CD4-positive, alpha-beta T cell treated with Interleukin-6 for 4 hours (primary cell): ENCODE measurements at regions not wholly inside any gene's neighbourhood (a gene's known extent, or its start where the extent isn't known, plus 50 kb on each side); places are given as distances from the start of the nearest gene placed in this dataset.
"Not testable (repeated sequence)": the region's sequence is repeated elsewhere in the genome, so short reads cannot be mapped to it uniquely, and the experiment has no call there.

ENCODE experiments used
- DNase-seq: peaks from one replicate; pipeline ENCODE4 v3.0.0-alpha.2; 2020; ENCODE audit warnings: mixed read lengths

- DNase-seq = not testable (repeated sequence)
Measured at GRCh38 chr3:16077681-16078080, 96.8 kb upstream of the GALNT15 start.

GRCh38 chr3:16079519-16079918 is 95.0 kb upstream of the GALNT15 start:
- no peak for DNase-seq

- DNase-seq = no peak
Measured at GRCh38 chr3:16081661-16082060, 92.8 kb upstream of the GALNT15 start.

- no peak for DNase-seq
Measured at GRCh38 chr3:16084887-16085286, 89.6 kb upstream of the GALNT15 start.

- DNase-seq = no peak
Measured at GRCh38 chr3:16085410-16085809, 89.1 kb upstream of the GALNT15 start.

GRCh38 chr3:16085884-16086608 is 88.4 kb upstream of the GALNT15 start:
- DNase-seq = no peak

GRCh38 chr3:16086690-16087089 is 87.8 kb upstream of the GALNT15 start:
- DNase-seq = no peak

- DNase-seq = no peak
Measured at GRCh38 chr3:16088496-16088895, 86.0 kb upstream of the GALNT15 start.

- no peak for DNase-seq
Measured at GRCh38 chr3:16089521-16089920, 85.0 kb upstream of the GALNT15 start.

- no peak for DNase-seq
Measured at GRCh38 chr3:16090024-16090423, 84.5 kb upstream of the GALNT15 start.

- DNase-seq = no peak
Measured at GRCh38 chr3:16090706-16091105, 83.8 kb upstream of the GALNT15 start.

- no peak for DNase-seq
Measured at GRCh38 chr3:16092923-16093322, 81.6 kb upstream of the GALNT15 start.

- DNase-seq = no peak
Measured at GRCh38 chr3:16101295-16102186, 72.9 kb upstream of the GALNT15 start.

- DNase-seq = no peak
Measured at GRCh38 chr3:16102187-16102561, 72.3 kb upstream of the GALNT15 start.

GRCh38 chr3:16102905-16103364 is 71.5 kb upstream of the GALNT15 start:
- no peak for DNase-seq

GRCh38 chr3:16103472-16103871 is 71.0 kb upstream of the GALNT15 start:
- DNase-seq = no peak

- no peak for DNase-seq
Measured at GRCh38 chr3:16104156-16104555, 70.3 kb upstream of the GALNT15 start.

GRCh38 chr3:16106050-16106449 is 68.4 kb upstream of the GALNT15 start:
- DNase-seq = no peak

GRCh38 chr3:16108424-16108823 is 66.1 kb upstream of the GALNT15 start:
- no peak for DNase-seq

- DNase-seq = no peak
Measured at GRCh38 chr3:16109929-16110328, 64.6 kb upstream of the GALNT15 start.

- no peak for DNase-seq
Measured at GRCh38 chr3:16112910-16113504, 61.5 kb upstream of the GALNT15 start.

- no peak for DNase-seq
Measured at GRCh38 chr3:16113704-16114103, 60.8 kb upstream of the GALNT15 start.

GRCh38 chr3:16114429-16114828 is 60.1 kb upstream of the GALNT15 start:
- DNase-seq = no peak

- DNase-seq = no peak
Measured at GRCh38 chr3:16114930-16115329, 59.5 kb upstream of the GALNT15 start.
